ENCODE measurements at regions not wholly inside any gene's neighbourhood (a gene's known extent, or its start where the extent isn't known, plus 50 kb on each side); places are given as distances from the start of the nearest gene placed in this dataset.

DNA sequence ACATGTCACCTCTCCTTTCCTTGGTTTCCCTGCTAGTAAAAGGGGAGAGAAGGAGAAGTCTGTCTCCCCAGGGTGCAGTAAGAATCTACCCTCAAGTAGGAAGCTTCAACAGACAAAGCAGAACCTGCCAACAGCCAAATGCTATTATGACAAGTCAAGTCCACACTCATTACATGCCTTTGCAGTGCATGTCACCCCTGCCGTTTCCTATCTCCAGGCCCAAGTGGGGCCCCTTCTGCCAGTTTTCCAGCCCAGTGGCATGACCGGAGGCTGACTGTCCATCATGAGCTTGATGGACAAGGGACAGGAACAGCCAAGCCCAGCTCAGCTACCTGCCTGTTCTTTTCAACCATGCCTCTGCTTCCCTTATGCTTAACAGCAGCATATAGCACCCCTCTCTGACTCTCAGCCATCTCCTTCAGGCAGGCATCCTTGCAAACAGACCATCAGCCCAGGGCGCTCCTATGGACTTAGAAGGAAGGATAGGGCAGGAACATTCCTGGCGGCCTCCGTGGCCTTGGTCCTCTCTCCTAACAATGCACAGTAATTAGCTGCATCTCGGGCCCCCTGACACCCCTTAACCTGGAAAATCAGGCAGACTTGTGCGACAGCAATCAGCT, 107.2 kb upstream of the RAD23B start:
- DNase-seq, result no peak
- Mint-ChIP-seq H3K4me1 (ENCODE audit: low read depth) (peaks cover 37% of the 10 kb centered on the region), H3K4me3 (no peak overlapping the region), H3K27me3 (ENCODE audit: insufficient read depth) (peaks cover 6% of the 10 kb centered on the region), H3K9me3 (no peaks in the 10 kb centered on the region), H3K36me3 (ENCODE audit: low read depth) (no peaks in the 10 kb centered on the region), H3K27ac (no peak overlapping the region)
- TF ChIP-seq, protein P1, sequence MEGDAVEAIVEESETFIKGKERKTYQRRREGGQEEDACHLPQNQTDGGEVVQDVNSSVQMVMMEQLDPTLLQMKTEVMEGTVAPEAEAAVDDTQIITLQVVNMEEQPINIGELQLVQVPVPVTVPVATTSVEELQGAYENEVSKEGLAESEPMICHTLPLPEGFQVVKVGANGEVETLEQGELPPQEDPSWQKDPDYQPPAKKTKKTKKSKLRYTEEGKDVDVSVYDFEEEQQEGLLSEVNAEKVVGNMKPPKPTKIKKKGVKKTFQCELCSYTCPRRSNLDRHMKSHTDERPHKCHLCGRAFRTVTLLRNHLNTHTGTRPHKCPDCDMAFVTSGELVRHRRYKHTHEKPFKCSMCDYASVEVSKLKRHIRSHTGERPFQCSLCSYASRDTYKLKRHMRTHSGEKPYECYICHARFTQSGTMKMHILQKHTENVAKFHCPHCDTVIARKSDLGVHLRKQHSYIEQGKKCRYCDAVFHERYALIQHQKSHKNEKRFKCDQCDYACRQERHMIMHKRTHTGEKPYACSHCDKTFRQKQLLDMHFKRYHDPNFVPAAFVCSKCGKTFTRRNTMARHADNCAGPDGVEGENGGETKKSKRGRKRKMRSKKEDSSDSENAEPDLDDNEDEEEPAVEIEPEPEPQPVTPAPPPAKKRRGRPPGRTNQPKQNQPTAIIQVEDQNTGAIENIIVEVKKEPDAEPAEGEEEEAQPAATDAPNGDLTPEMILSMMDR (IDR thresholded peaks at IDR 0.05), result no peak

- Mint-ChIP-seq H3K27me3 (ENCODE audit: insufficient read depth) (peaks cover 7% of the 10 kb centered on the region), H3K4me1 (ENCODE audit: low read depth) (peaks cover 37% of the 10 kb centered on the region), H3K9me3 (no peaks in the 10 kb centered on the region), H3K36me3 (ENCODE audit: low read depth) (no peaks in the 10 kb centered on the region), H3K4me3 (no peak overlapping the region), H3K27ac (no peak overlapping the region)
- TF ChIP-seq, protein P1 (IDR thresholded peaks at IDR 0.05), result no peak
- no peak for DNase-seq
Observed at GRCh38 chr9:107176436-107177151, 106.5 kb upstream of the RAD23B start.

DNA sequence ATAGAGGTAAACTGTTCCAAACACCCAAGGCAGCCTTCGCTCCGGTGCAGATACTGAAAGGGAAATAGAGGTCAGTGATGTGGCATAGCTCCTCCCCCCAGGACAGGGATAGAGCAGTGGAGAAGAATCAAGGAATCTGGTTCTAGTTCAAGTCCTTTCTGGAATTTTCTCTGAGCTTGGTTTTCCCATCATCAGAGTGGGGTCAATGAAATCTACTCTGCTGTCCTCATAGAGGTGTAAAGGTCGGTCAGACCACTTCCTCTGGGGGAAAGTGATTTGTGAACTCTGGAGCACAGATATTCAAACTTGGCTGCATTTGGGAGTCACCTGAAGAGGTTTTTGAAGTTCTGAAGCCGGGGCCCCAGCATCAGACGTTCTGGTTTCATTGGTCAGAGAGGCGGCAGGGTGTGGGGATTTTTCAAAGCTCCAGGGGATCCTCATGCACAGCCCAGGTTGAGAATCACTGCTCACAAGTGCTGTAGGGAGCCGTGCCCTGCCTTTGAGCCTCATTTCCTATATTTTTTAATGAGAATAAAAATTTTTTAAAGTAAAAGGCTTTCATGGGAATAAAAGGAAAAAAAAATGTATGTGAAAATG, 105.7 kb upstream of the RAD23B start:
- no peak for DNase-seq
- Mint-ChIP-seq H3K4me3 (no peak overlapping the region), H3K9me3 (no peaks in the 10 kb centered on the region), H3K27ac (no peak overlapping the region), H3K36me3 (ENCODE audit: low read depth) (no peaks in the 10 kb centered on the region), H3K4me1 (ENCODE audit: low read depth) (peaks cover 37% of the 10 kb centered on the region), H3K27me3 (ENCODE audit: insufficient read depth) (peaks cover 13% of the 10 kb centered on the region)
- TF ChIP-seq, protein P1 (IDR thresholded peaks at IDR 0.05), result no peak

- Mint-ChIP-seq H3K4me1 (ENCODE audit: low read depth) (peaks cover 37% of the 10 kb centered on the region), H3K36me3 (ENCODE audit: low read depth) (no peaks in the 10 kb centered on the region), H3K9me3 (no peaks in the 10 kb centered on the region; the same call in 1 of the 2 replicates), H3K27me3 (ENCODE audit: insufficient read depth) (peaks cover 14% of the 10 kb centered on the region), H3K27ac (no peak overlapping the region), H3K4me3 (no peak overlapping the region)
- TF ChIP-seq, protein P1 (IDR thresholded peaks at IDR 0.05), result no peak
- no peak for DNase-seq
Observed at GRCh38 chr9:107177857-107178256, 105.2 kb upstream of the RAD23B start.

DNA sequence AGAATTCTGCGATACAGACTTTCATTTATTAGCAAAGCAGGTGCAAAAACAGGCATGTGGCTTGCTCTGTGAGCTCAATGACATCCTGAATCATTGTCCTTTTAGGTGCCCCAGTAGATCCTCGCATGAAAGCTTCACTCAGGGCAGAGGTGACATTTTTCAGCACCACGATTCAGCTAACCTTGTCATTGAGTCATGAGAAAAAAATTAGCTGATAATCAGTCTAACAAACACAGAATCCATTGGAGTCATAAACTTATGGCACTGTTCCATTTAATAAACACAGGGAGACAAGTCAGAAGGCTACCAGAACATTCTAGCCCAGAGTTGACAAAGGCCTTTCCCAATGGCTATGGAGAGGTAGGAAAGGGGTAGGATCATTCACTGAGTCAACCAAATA, 104.8 kb upstream of the RAD23B start:
- Mint-ChIP-seq H3K9me3 (no peaks in the 10 kb centered on the region; the same call in 1 of the 2 replicates), H3K4me1 (ENCODE audit: low read depth) (peaks cover 37% of the 10 kb centered on the region), H3K36me3 (ENCODE audit: low read depth) (peaks cover 4% of the 10 kb centered on the region; the same call in 1 of the 2 replicates), H3K4me3 (no peak overlapping the region), H3K27me3 (ENCODE audit: insufficient read depth) (peaks cover 17% of the 10 kb centered on the region), H3K27ac (no peak overlapping the region)
- DNase-seq, result no peak
- TF ChIP-seq, protein P1 (IDR thresholded peaks at IDR 0.05), result no peak

All from HFFc6 (cell line).